T-cell (primary cell): ENCODE measurements at regions not wholly inside any gene's neighbourhood (a gene's known extent, or its start where the extent isn't known, plus 50 kb on each side); places are given as distances from the start of the nearest gene placed in this dataset.

Source experiments
- ATAC-seq, 4 experiments: fragments of 200-7000 bp in 3 of 4; fragments of 150-1000 bp in 1 of 4; cut with Tn5 transposase; replicated peaks in 1 of 4; 1 replicate in 3 of 4; 2 replicates in 1 of 4; pipeline ENCODE4 v1.10.0; 2021; ENCODE audit warnings: moderate library complexity in 3 of 4, mild to moderate bottlenecking in 2 of 4, moderate number of reproducible peaks in 1 of 4
- CTCF ChIA-PET, 2 donors: fragments of 300-600 bp; sonication (Branson Sonifier 250); formaldehyde crosslinking; loops; one replicate each; lab custom pipeline; 2022; ENCODE audit warnings: antibody characterized with exemption in 2 of 2; lab: Charles Lee
- POLR2A ChIA-PET, 2 donors: fragments of 300-600 bp; sonication (Branson Sonifier 250); formaldehyde crosslinking; loops; one replicate each; lab custom pipeline; 2022; ENCODE audit warnings: antibody characterized with exemption in 2 of 2; lab: Charles Lee
- DNase-seq, 35 experiments: peaks; one replicate each; pipeline versions ENCODE4 v3.0.0 to v3.0.0-alpha.2; 2013 to 2023
- H3K27ac ChIP-seq: one replicate; pipeline ENCODE4 v1.5.1; 2013; ENCODE audit warnings: low read length
- H3K27me3 ChIP-seq, 2 experiments: replicated peaks in 1 of 2; 1 replicate in 1 of 2; 2 replicates in 1 of 2; pipeline versions ENCODE4 v1.6.1 to v1.7.0; 2013; ENCODE audit warnings: low read length in 1 of 2, mixed read lengths in 1 of 2; ENCODE audit not compliant: control insufficient read depth in 2 of 2, insufficient read depth in 2 of 2; ENCODE audit errors: extremely low read depth in 1 of 2
- H3K36me3 ChIP-seq, 2 donors: 1 replicate in 1 of 2; 2 replicates in 1 of 2; pipeline versions ENCODE4 v1.6.1 to v1.7.0; 2013; ENCODE audit warnings: low read length in 1 of 2; ENCODE audit not compliant: control insufficient read depth in 2 of 2, insufficient read depth in 1 of 2; ENCODE audit errors: extremely low read depth in 1 of 2
- H3K4me1 ChIP-seq, 2 experiments: 1 replicate in 1 of 2; 2 replicates in 1 of 2; pipeline versions ENCODE4 v1.6.1 to v1.7.0; 2013; ENCODE audit warnings: low read length in 2 of 2, mixed read lengths in 1 of 2; ENCODE audit not compliant: insufficient read depth in 2 of 2, control insufficient read depth in 1 of 2; ENCODE audit errors: extremely low read depth in 1 of 2
- H3K4me3 ChIP-seq, 2 donors: 1 replicate in 1 of 2; 2 replicates in 1 of 2; pipeline versions ENCODE4 v1.5.1 to v1.7.0; 2013; ENCODE audit warnings: mild to moderate bottlenecking in 2 of 2, low read length in 1 of 2, moderate library complexity in 1 of 2; ENCODE audit not compliant: control insufficient read depth in 1 of 2; ENCODE audit errors: extremely low read depth in 1 of 2
- H3K9me3 ChIP-seq: 2 replicates; pipeline ENCODE4 v1.7.0; 2013
- H3K27ac Mint-ChIP-seq, 2 donors: one replicate each; pipeline ENCODE4 v1.8.0; 2020 to 2021; ENCODE audit warnings: mild to moderate bottlenecking in 2 of 2, mixed read lengths in 2 of 2
- H3K27me3 Mint-ChIP-seq, 2 donors: one replicate each; pipeline ENCODE4 v1.8.0; 2021 to 2022; ENCODE audit warnings: mixed read lengths in 2 of 2
- H3K36me3 Mint-ChIP-seq: one replicate; pipeline ENCODE4 v1.8.0; 2021; ENCODE audit warnings: mixed read lengths
- H3K4me1 Mint-ChIP-seq, 3 donors: one replicate each; pipeline ENCODE4 v1.8.0; 2020 to 2022; ENCODE audit warnings: mixed read lengths in 3 of 3, mild to moderate bottlenecking in 1 of 3
- H3K4me3 Mint-ChIP-seq, 3 donors: one replicate each; pipeline ENCODE4 v1.8.0; 2020 to 2022; ENCODE audit warnings: mild to moderate bottlenecking in 3 of 3, mixed read lengths in 3 of 3, moderate library complexity in 3 of 3
- H3K9me3 Mint-ChIP-seq, 3 donors: one replicate each; pipeline ENCODE4 v1.8.0; 2020 to 2022; ENCODE audit warnings: mixed read lengths in 3 of 3
- WGBS: methylation state at CpG from one replicate; pipeline ENCODE4 v1.1.5; 2013; ENCODE audit warnings: missing lambda C conversion rate; ENCODE audit not compliant: insufficient coverage; 5-methylcytosine and 5-hydroxymethylcytosine counted together

GRCh38 chr3:22241110-22241509 lies 490.1 kb upstream of the ZNF385D start:
- Histone ChIP-seq H3K4me1 (no peaks in the 10 kb centered on the region), H3K27me3 (no peaks in the 10 kb centered on the region), H3K27ac (no peak overlapping the region), H3K4me3 (no peak overlapping the region), H3K36me3 (no peaks in the 10 kb centered on the region), H3K9me3 (no peaks in the 10 kb centered on the region)
- ATAC-seq: no peak
- no peaks in the 10 kb centered on the region for H3K27me3 Mint-ChIP-seq
- peaks cover 0 to 8% (median 5%) of the 10 kb centered on the region in 3 donors for H3K9me3 Mint-ChIP-seq
- DNase-seq: no peak
- H3K36me3 Mint-ChIP-seq: no peaks in the 10 kb centered on the region
- CTCF ChIA-PET: no interaction called here
- POLR2A ChIA-PET: no interaction called here
- H3K4me3 Mint-ChIP-seq: no peak overlapping the region
- no peak overlapping the region for H3K27ac Mint-ChIP-seq
- no CpG with 5 or more reads among the region's 2 CpGs for WGBS
- no peaks in the 10 kb centered on the region for H3K4me1 Mint-ChIP-seq

GRCh38 chr3:22244761-22245521 lies 493.9 kb upstream of the ZNF385D start:
- Histone ChIP-seq H3K4me1 (no peaks in the 10 kb centered on the region), H3K27me3 (no peaks in the 10 kb centered on the region), H3K4me3 (no peak overlapping the region), H3K9me3 (no peaks in the 10 kb centered on the region), H3K27ac (no peak overlapping the region), H3K36me3 (no peaks in the 10 kb centered on the region)
- Mint-ChIP-seq H3K27me3 (no peaks in the 10 kb centered on the region), H3K4me3 (no peak overlapping the region), H3K27ac (no peak overlapping the region), H3K36me3 (no peaks in the 10 kb centered on the region), H3K4me1 (no peaks in the 10 kb centered on the region), H3K9me3 (peaks cover 0 to 10% (median 8%) of the 10 kb centered on the region in 3 donors)
- POLR2A ChIA-PET: no interaction called here
- DNase-seq: no peak
- no peak for ATAC-seq
- 57% methylated on average over 1 of the region's 3 CpGs for WGBS
- CTCF ChIA-PET: interaction anchor here (0.5 to 0.6 kb wide), 2 partner anchors 10 to 30 kb away, joined by 3 to 4 read pairs; no protein-coding TSS in a partner anchor

- ChIA-PET POLR2A (no interaction called here), CTCF (interaction anchor here in 1 of 2 donors (0.5 kb wide), 1 partner anchor 28 kb away, joined by 4 read pairs; no protein-coding TSS in a partner anchor)
- no peak overlapping the region for H3K27ac ChIP-seq
- ATAC-seq (no peak), DNase-seq (no peak)
- no peaks in the 10 kb centered on the region for H3K9me3 ChIP-seq
- no peak overlapping the region for H3K4me3 ChIP-seq
- Mint-ChIP-seq H3K36me3 (no peaks in the 10 kb centered on the region), H3K27ac (no peak overlapping the region), H3K9me3 (peaks cover 0 to 5% (median 0%) of the 10 kb centered on the region in 3 donors), H3K27me3 (no peaks in the 10 kb centered on the region), H3K4me3 (no peak overlapping the region), H3K4me1 (no peaks in the 10 kb centered on the region)
- no peaks in the 10 kb centered on the region for H3K27me3 ChIP-seq
- no peaks in the 10 kb centered on the region for H3K4me1 ChIP-seq
- H3K36me3 ChIP-seq: no peaks in the 10 kb centered on the region
- WGBS: 13% methylated on average over 1 of the region's 3 CpGs
Measured at GRCh38 chr3:22245811-22246583, 495.0 kb upstream of the ZNF385D start.

GRCh38 chr3:22249658-22250057 lies 498.6 kb upstream of the ZNF385D start:
- CTCF ChIA-PET: no interaction called here
- Histone ChIP-seq H3K4me3 (no peak overlapping the region), H3K27me3 (no peaks in the 10 kb centered on the region), H3K4me1 (no peaks in the 10 kb centered on the region), H3K9me3 (no peaks in the 10 kb centered on the region), H3K27ac (no peak overlapping the region), H3K36me3 (no peaks in the 10 kb centered on the region)
- H3K27ac Mint-ChIP-seq: no peak overlapping the region
- no peak for DNase-seq
- H3K9me3 Mint-ChIP-seq: peaks cover 4 to 15% (median 5%) of the 10 kb centered on the region in 3 donors
- no peaks in the 10 kb centered on the region for H3K4me1 Mint-ChIP-seq
- H3K36me3 Mint-ChIP-seq: no peaks in the 10 kb centered on the region
- H3K4me3 Mint-ChIP-seq: no peak overlapping the region
- ATAC-seq: no peak
- POLR2A ChIA-PET: no interaction called here
- H3K27me3 Mint-ChIP-seq: no peaks in the 10 kb centered on the region

GRCh38 chr3:22257252-22257651 lies 506.2 kb upstream of the ZNF385D start:
- no peaks in the 10 kb centered on the region for H3K36me3 Mint-ChIP-seq
- H3K4me1 Mint-ChIP-seq: no peaks in the 10 kb centered on the region
- Histone ChIP-seq H3K27me3 (no peaks in the 10 kb centered on the region), H3K4me1 (no peaks in the 10 kb centered on the region), H3K9me3 (no peaks in the 10 kb centered on the region), H3K4me3 (no peak overlapping the region), H3K27ac (no peak overlapping the region), H3K36me3 (no peaks in the 10 kb centered on the region)
- peaks cover 2 to 11% (median 11%) of the 10 kb centered on the region in 3 donors for H3K9me3 Mint-ChIP-seq
- CTCF ChIA-PET: no interaction called here
- WGBS: 73% methylated on average over 1 of the region's 2 CpGs
- H3K4me3 Mint-ChIP-seq: no peak overlapping the region
- no peaks in the 10 kb centered on the region for H3K27me3 Mint-ChIP-seq
- ATAC-seq (no peak), DNase-seq (no peak)
- no peak overlapping the region for H3K27ac Mint-ChIP-seq
- POLR2A ChIA-PET: no interaction called here

- H3K4me3 Mint-ChIP-seq: no peak overlapping the region
Measured at GRCh38 chr3:22262386-22262785, 511.4 kb upstream of the ZNF385D start.

More at GRCh38 chr3:22262386-22262785, 511.4 kb upstream of the ZNF385D start:
- Histone ChIP-seq H3K27ac (no peak overlapping the region), H3K36me3 (no peaks in the 10 kb centered on the region), H3K4me3 (no peak overlapping the region), H3K27me3 (no peaks in the 10 kb centered on the region), H3K4me1 (no peaks in the 10 kb centered on the region), H3K9me3 (no peaks in the 10 kb centered on the region)
- Mint-ChIP-seq H3K27me3 (no peaks in the 10 kb centered on the region), H3K4me1 (no peaks in the 10 kb centered on the region), H3K36me3 (no peaks in the 10 kb centered on the region), H3K9me3 (peaks cover 2 to 16% (median 12%) of the 10 kb centered on the region in 3 donors), H3K27ac (no peak overlapping the region)
- DNase-seq: no peak
- WGBS: no CpG with 5 or more reads among the region's 2 CpGs
- ATAC-seq: no peak
- ChIA-PET CTCF (no interaction called here), POLR2A (no interaction called here)
